ENCODE measurements at regions not wholly inside any gene's neighbourhood (a gene's known extent, or its start where the extent isn't known, plus 50 kb on each side); places are given as distances from the start of the nearest gene placed in this dataset.

DNA sequence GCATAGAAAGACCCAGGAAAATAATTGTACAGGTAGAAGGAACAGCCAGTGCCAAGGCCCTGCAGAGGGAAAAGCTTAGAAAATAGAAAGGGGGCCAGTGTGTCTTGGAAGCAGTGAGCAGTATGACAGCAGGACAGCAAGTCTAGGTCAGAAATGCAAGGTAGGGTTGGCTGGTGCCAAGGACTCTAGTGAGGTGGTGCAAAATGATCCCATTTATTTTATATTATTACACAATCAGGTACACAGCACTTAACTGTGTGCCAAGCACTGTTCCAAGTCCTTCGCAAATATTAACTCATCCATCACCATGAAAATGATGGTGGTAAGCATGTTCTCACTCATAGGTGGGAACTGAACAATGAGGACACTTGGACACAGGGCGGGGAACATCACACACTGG, 100.0 kb downstream of the AQP4 start:
- TF ChIP-seq BACH2 (CRISPR knock-in tag; IDR thresholded peaks at IDR 0.05; ENCODE audit: borderline replicate concordance) (no peak), CREB5 (CRISPR knock-in tag; IDR thresholded peaks at IDR 0.05; ENCODE audit: low read depth) (no peak), SNAI2 (CRISPR knock-in tag; IDR thresholded peaks at IDR 0.05) (no peak), TCF4 (CRISPR knock-in tag; IDR thresholded peaks at IDR 0.05; ENCODE audit: borderline replicate concordance) (no peak), ARNTL (CRISPR knock-in tag; IDR thresholded peaks at IDR 0.05; ENCODE audit: borderline replicate concordance, low read depth) (no peak), ZNF70 (CRISPR knock-in tag; IDR thresholded peaks at IDR 0.05) (no peak), RARB (CRISPR knock-in tag; IDR thresholded peaks at IDR 0.05) (no peak), PPARA (CRISPR knock-in tag; IDR thresholded peaks at IDR 0.05; ENCODE audit: borderline replicate concordance) (no peak), PATZ1 (CRISPR knock-in tag; IDR thresholded peaks at IDR 0.05; ENCODE audit: borderline replicate concordance) (no peak), CSDC2 (CRISPR knock-in tag; IDR thresholded peaks at IDR 0.05) (no peak), ZFP3 (CRISPR knock-in tag; IDR thresholded peaks at IDR 0.05) (no peak)
- TF ChIP-seq, protein P1, sequence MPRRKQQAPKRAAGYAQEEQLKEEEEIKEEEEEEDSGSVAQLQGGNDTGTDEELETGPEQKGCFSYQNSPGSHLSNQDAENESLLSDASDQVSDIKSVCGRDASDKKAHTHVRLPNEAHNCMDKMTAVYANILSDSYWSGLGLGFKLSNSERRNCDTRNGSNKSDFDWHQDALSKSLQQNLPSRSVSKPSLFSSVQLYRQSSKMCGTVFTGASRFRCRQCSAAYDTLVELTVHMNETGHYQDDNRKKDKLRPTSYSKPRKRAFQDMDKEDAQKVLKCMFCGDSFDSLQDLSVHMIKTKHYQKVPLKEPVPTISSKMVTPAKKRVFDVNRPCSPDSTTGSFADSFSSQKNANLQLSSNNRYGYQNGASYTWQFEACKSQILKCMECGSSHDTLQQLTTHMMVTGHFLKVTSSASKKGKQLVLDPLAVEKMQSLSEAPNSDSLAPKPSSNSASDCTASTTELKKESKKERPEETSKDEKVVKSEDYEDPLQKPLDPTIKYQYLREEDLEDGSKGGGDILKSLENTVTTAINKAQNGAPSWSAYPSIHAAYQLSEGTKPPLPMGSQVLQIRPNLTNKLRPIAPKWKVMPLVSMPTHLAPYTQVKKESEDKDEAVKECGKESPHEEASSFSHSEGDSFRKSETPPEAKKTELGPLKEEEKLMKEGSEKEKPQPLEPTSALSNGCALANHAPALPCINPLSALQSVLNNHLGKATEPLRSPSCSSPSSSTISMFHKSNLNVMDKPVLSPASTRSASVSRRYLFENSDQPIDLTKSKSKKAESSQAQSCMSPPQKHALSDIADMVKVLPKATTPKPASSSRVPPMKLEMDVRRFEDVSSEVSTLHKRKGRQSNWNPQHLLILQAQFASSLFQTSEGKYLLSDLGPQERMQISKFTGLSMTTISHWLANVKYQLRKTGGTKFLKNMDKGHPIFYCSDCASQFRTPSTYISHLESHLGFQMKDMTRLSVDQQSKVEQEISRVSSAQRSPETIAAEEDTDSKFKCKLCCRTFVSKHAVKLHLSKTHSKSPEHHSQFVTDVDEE (CRISPR knock-in tag; IDR thresholded peaks at IDR 0.05), result no peak
- TF ChIP-seq, protein P2, sequence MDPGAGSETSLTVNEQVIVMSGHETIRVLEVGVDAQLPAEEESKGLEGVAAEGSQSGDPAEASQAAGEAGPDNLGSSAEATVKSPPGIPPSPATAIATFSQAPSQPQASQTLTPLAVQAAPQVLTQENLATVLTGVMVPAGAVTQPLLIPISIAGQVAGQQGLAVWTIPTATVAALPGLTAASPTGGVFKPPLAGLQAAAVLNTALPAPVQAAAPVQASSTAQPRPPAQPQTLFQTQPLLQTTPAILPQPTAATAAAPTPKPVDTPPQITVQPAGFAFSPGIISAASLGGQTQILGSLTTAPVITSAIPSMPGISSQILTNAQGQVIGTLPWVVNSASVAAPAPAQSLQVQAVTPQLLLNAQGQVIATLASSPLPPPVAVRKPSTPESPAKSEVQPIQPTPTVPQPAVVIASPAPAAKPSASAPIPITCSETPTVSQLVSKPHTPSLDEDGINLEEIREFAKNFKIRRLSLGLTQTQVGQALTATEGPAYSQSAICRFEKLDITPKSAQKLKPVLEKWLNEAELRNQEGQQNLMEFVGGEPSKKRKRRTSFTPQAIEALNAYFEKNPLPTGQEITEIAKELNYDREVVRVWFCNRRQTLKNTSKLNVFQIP (CRISPR knock-in tag; IDR thresholded peaks at IDR 0.05; ENCODE audit: borderline replicate concordance, low read depth), result no peak
